ENCODE measurements at regions not wholly inside any gene's neighbourhood (a gene's known extent, or its start where the extent isn't known, plus 50 kb on each side); places are given as distances from the start of the nearest gene placed in this dataset.
"Not testable (repeated sequence)": the region's sequence is repeated elsewhere in the genome, so short reads cannot be mapped to it uniquely, and the experiment has no call there.

- DNase-seq: no peak
These were observed 154.0 kb upstream of the TGFBR2 start for GRCh38 chr3:30452446-30452845.

DNA sequence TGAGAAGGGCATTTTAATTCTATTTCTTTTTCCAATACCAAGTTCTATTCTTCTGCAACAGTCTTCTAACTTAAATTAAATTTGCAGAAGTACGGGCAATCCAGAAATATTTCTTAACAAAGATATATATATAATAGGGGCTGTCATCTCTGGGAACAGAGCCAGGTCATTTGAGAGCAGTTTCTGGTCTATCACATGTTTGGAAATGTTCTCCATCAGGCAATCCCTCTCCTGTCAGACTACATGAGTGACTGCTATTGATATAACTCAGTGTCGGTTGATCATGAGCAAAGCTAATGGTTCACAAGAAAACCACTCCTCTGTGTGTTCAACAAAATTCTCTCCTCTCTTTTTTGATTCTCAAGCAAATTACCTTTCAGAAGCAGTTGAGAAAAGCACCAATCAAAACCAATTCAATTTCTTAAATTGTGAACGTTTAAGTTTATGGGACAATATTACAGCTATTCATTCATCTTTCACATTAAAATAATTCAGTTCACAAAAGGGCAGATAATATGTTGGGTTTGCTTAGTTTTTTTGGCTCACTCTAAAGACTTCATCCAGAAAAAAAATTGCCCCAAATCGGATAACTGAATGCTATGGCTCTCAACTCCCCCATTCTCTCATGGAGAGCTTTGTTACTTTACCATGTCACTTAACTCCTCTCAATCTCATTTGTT is 152.9 kb upstream of the TGFBR2 start:
- no peak for DNase-seq

DNA sequence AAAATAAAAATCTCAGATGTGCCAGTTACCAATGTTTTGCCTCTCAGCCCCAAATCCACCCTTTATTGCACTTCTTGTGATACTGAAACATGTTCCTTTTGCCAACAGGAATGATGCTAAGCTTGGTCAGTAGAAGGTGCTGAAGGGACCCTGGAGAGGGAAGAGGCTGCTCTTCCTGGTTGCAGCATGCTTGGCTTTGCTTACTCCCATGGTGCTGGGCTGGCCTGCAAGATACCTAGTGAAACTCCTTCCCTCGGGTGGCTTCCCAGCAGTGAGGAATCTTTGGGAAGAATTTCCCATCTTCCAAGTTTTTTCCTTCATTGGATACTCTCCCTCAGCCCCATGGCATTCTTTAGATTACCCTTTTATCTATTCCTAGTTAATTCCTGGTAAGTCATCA is 151.8 kb upstream of the TGFBR2 start:
- no peak for DNase-seq

DNA sequence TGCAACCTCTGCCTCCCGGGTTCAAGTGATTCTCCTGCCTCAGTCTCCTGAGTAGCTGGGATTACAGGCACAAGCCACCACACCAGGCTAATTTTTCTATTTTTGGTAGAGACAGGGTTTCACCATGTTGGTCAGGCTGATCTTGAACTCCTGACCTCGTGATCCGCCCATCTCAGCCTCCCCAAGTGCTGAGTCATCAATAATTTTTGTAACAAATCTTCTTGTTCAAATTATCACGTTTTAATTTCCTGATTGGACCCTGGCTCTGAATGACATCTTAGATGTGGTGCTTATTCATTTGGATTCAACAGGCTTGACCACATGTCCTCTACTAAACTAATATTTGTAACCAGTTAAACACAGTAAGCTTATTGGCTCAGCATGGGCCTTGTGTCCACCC is 151.3 kb upstream of the TGFBR2 start:
- DNase-seq: not testable (repeated sequence)

DNA sequence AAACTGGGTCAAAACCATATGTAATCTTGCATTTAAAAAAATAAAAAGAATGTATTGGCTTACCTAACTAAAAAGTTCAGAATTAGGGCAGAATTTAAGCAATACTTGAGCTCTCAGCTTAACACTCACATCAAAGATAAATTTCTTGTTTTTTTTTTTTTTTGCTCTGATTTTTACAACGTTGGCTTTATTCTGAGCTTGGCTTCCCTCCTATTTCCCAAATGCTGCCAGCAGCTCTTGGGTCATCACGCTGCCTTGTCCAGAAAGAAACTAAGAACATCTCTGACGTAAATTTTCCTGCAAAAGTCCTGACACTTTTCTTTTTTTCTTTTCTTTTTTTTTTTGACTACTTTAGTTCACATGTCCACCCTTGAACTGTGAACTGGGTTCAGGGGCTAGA is 150.6 kb upstream of the TGFBR2 start:
- DNase-seq: no peak

DNA sequence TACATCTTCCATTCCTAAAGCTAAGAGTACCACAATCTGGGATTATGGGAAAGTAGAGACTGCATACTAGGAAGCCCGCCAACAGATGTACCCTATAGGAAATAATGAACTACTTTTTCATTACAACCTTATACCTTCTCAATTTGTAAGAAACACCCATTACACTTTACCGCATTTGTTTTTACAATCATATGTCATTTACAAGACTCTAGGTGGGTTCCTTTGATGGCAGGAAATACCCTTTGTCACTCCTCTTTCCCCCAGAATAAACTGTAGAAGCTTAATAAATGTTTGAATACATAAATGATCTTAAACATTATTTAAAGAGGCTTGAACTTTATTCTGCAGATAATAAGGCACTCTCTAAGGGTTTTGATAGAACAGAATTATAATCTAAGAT is 150.1 kb upstream of the TGFBR2 start:
- no peak for DNase-seq

DNA sequence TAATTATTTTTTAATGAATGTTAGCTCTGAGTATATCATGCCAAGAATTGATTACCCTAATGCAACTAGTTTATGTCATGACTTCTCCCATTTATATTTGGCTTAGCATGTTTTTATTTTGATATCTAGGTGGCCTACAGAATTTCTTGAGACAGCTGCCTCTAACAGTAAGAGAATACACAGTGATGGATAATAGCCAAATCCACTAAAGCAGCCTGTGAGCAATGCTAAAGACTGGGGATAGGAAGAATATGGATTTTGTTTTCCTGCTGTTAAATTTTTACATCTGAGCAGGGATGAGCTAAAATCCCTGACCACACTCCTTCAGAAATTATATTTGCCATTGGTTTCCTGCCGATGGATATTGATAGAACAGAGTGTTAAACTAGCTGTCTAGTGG is 149.3 kb upstream of the TGFBR2 start:
- no peak for DNase-seq

GRCh38 chr3:30457726-30458125 is 148.7 kb upstream of the TGFBR2 start:
- DNase-seq: no peak

- no peak for DNase-seq
These were observed 147.8 kb upstream of the TGFBR2 start for GRCh38 chr3:30458376-30459171.

DNA sequence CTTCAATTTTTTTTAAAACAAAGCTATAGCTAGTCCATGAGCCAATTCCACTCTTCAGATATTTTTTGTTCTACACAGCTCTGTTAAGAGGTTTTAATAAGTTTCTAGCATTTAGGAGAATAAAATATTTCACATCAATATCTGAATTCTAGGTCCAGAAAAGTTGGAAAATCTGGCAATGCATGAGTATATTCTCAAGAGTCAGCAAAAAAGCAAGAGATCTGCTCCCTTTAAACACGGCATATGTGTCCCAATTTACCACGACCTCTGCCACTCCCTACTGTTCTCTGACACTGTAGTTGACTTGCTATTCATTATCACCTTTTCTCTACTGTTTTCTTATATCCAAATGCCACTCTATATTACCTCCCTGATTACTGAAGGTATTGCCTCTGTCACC is 145.1 kb upstream of the TGFBR2 start:
- DNase-seq: no peak

- no peak for DNase-seq
These were observed 143.5 kb upstream of the TGFBR2 start for GRCh38 chr3:30462721-30463470.

DNA sequence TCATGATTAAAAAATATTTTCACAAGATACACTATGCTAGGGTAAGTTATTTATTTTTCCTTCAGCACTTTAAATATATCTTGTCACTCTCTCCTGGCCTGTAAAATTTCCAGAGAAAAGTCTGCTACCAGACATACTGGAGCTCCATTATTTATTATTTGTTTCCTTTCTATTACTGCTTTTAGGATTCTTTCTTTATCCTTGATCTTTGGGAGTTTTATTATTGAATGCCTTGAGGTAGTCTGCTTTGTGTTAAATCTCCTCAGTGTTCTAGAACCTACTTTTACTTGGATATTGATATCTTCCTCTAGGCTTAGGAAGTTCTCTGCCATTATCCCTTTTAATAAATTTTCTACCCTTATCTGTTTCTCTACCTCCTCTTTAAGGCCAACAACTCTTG is 142.0 kb upstream of the TGFBR2 start:
- no peak for DNase-seq

GRCh38 chr3:30465454-30465853 is 140.9 kb upstream of the TGFBR2 start:
- no peak for DNase-seq

- DNase-seq: no peak
These were observed 138.7 kb upstream of the TGFBR2 start for GRCh38 chr3:30467596-30468238.

DNA sequence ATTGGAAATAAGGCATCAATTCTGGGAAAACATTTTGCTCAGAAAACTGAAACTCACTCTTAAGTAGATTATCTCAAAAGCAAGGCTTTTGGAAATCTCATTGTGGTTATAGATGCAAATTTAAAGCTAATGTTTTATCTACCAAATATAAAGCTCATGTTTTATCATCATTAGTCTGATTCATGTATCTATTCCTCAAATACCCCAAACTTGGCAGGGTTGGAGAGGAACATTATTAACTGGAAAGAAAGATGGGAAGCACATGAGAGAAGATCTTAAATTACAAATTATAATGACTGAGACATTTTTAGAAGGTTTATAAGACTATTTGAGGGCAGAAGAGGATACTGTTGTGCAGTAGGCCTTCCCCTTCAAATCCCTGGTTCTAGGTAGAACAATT is 137.3 kb upstream of the TGFBR2 start:
- DNase-seq: no peak

- no peak for DNase-seq
These were observed 135.9 kb upstream of the TGFBR2 start for GRCh38 chr3:30470496-30470895.

DNA sequence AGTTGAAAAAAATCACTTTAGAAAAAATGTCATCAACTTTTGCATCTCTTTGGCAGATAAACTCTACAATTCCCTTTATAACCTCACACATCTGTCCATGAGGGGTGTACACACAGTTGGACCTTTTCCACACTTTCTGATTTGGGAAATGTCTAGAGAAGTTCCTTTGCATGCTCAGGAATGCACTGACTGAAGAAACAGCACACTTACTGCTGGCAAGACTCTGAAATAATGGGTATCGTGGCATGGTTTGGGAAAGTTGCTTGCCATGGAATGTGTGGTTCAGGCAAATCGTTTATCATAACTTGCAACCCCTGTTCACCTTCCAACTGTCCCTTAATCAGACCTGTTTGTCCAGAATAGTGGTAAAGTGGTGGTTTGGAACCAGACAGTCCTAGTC is 135.3 kb upstream of the TGFBR2 start:
- DNase-seq: no peak

GRCh38 chr3:30471796-30472489 is 134.5 kb upstream of the TGFBR2 start:
- no peak for DNase-seq

DNA sequence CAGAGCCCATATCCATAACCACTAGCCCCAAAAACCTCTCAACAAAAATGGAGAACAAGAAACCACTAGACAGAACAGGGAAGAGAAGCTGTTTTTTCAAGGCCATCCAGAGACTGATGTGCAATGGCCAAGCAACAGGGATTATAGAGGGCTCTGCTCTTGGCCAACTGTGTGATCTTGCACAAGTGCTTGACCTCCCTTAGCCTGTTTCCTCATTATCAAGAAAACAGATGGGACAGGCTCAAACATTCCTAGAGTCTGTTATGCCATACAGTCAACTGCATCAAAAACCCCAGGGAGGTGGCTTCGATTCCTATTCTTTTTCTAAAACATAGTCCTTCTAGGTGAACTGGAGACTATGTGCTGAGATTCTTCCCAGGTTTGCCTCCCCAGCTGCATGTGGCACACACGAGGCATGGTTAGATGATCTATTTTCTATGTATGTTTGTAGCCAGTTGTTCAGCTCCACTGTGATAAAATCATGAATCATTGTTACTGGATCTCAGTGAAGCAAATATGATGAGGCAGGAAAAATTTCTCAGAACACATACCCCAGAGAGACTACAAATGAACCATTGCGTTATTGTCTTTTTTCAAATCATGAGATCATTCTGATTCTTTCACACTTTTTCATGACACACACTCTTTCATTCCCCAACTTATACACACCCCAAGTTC is 132.9 kb upstream of the TGFBR2 start:
- DNase-seq: no peak

DNA sequence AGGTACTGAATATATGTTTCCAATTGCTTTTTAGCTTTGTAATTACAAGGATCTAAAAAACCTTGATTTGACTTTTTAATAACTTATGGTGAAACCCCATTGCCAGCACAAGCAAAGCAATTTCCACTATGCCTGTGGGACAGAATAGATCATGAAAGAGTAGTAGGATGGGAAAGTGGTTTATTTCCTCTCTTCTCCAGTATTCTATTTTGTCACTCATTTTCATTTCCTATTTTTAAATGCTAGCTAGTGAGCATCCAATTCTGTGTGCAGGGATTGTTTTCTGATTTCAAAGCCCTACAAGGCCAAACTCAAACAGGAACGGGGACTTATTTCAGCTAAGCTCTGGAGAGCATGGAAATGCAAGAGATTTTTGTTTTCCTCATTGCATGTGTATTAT is 132.0 kb upstream of the TGFBR2 start:
- no peak for DNase-seq

- no peak for DNase-seq
These were observed 131.2 kb upstream of the TGFBR2 start for GRCh38 chr3:30475038-30475808.
